ENCODE measurements at regions not wholly inside any gene's neighbourhood (a gene's known extent, or its start where the extent isn't known, plus 50 kb on each side); places are given as distances from the start of the nearest gene placed in this dataset.

DNA sequence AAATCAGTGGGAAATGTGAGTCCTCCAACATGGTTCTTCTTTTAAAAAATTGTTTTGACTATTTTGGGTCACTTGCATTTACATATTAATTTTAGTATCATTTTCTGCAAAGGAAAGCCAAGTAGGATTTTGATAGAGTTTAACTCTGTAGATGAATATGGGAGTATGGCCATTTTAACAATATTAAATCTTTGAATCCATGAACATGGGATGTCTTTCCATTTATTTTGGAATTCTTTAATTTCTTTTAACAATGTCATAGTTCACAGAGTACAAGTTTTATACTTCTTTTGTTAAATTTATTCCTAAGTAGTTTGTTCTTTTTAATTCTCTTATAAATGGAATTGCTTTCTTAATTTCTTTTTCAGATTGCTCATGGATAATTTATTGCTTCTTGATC, 56.5 kb upstream of the ARMC2 start:
- intact Hi-C loops (cut with DNase I) = no loop called here
- H3K36me3 ChIP-seq = no peaks in the 10 kb centered on the region
- H3K9me3 ChIP-seq = no peaks in the 10 kb centered on the region
- no peak overlapping the region for H3K4me3 ChIP-seq
- H3K27me3 ChIP-seq = no peaks in the 10 kb centered on the region
- DNase-seq = no peak
- no peak for ATAC-seq
- H3K27ac ChIP-seq = no peak overlapping the region
- peaks cover 0 to 37% (median 18%) of the 10 kb centered on the region in 4 donors for H3K4me1 ChIP-seq
- TF ChIP-seq, protein P1, sequence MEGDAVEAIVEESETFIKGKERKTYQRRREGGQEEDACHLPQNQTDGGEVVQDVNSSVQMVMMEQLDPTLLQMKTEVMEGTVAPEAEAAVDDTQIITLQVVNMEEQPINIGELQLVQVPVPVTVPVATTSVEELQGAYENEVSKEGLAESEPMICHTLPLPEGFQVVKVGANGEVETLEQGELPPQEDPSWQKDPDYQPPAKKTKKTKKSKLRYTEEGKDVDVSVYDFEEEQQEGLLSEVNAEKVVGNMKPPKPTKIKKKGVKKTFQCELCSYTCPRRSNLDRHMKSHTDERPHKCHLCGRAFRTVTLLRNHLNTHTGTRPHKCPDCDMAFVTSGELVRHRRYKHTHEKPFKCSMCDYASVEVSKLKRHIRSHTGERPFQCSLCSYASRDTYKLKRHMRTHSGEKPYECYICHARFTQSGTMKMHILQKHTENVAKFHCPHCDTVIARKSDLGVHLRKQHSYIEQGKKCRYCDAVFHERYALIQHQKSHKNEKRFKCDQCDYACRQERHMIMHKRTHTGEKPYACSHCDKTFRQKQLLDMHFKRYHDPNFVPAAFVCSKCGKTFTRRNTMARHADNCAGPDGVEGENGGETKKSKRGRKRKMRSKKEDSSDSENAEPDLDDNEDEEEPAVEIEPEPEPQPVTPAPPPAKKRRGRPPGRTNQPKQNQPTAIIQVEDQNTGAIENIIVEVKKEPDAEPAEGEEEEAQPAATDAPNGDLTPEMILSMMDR (IDR thresholded peaks at IDR 0.05) = no peak
- TF ChIP-seq POLR2A (IDR thresholded peaks at IDR 0.05) = no peak

DNA sequence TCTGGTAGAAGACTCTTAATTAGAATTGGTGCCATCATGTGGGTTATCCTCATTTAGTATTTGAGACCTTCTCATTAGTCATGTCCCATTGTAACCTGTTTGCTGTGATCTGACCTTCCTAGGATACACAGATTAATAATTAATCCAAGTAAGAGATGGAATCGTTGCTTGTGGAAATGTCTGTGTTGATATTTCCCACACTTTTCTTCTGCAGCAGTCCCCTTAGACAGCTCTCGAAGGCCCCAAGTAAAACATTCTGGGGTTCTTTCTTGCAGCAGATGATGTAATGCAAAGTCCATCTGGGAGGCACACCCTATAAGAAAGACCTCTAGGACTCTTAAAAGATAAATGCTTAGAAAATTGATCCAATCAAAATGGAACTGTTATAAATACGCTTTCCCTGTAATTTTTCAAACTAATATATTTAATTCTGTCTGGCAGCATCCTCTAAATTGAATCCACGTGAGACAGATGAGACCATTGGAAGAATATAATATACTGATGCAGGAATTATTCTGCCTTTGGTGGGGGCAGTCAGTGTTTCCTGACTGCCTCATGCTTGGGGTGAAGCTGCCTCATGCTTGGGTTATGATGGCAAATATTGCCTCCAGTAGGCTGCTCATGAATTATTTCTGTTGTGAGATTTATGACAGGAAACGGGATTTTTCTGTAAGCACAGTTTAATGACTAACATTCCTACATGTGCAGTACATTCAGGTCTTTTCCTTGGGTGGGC, 54.5 kb upstream of the ARMC2 start:
- ATAC-seq (peak; percentile 70 to 75 (median 74)), DNase-seq (no peak)
- 44% methylated on average over 5 of the region's 5 CpGs for WGBS (ENCODE audit: insufficient coverage, low coverage, low lambda C conversion rate, missing lambda C conversion rate)
- Histone ChIP-seq H3K36me3 (no peaks in the 10 kb centered on the region), H3K4me3 (no peak overlapping the region), H3K27me3 (no peaks in the 10 kb centered on the region), H3K9me3 (no peaks in the 10 kb centered on the region), H3K27ac (peak overlapping the region in 1 of 3 donors; percentile 27), H3K4me1 (peaks cover 0 to 54% (median 27%) of the 10 kb centered on the region in 4 donors)
- intact Hi-C loops (cut with DNase I) = no loop called here
- TF ChIP-seq POLR2A (IDR thresholded peaks at IDR 0.05) = no peak
- TF ChIP-seq, protein P1 (IDR thresholded peaks at IDR 0.05) = no peak

DNA sequence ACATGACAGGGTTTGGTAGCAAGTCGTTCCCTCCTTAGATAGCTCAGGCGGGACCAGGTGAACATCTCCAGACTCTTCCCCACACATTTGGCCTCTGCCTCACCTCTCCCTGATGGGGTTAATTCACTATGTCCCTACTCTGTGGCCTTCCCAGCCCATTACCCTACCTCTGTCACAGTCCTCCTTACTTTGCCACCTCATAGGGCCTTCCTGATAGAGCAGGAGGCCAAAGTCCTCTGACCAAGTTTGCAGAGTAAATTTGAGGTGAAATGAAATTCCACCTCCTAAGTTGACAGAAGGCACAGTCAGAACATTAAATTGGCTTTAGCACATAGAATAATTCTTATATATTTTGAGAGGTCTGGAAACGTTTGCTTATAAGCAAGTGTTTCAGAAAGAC, 53.1 kb upstream of the ARMC2 start:
- DNase-seq (peak in 1 of 3 donors; percentile 60), ATAC-seq (peak; percentile 48 to 76 (median 62))
- no peak for TF ChIP-seq POLR2A (IDR thresholded peaks at IDR 0.05)
- TF ChIP-seq, protein P1 (IDR thresholded peaks at IDR 0.05) = no peak
- no peaks in the 10 kb centered on the region for H3K27me3 ChIP-seq
- peaks cover 0 to 54% (median 27%) of the 10 kb centered on the region in 4 donors for H3K4me1 ChIP-seq
- intact Hi-C loops (cut with DNase I) = no loop called here
- no peak overlapping the region for H3K4me3 ChIP-seq
- H3K9me3 ChIP-seq = no peaks in the 10 kb centered on the region
- H3K27ac ChIP-seq = peak overlapping the region in 2 of 3 donors; percentile 23 to 57
- H3K36me3 ChIP-seq = no peaks in the 10 kb centered on the region
- WGBS (ENCODE audit: insufficient coverage, low coverage, low lambda C conversion rate, missing lambda C conversion rate) = 30% methylated on average over 3 of the region's 3 CpGs

DNA sequence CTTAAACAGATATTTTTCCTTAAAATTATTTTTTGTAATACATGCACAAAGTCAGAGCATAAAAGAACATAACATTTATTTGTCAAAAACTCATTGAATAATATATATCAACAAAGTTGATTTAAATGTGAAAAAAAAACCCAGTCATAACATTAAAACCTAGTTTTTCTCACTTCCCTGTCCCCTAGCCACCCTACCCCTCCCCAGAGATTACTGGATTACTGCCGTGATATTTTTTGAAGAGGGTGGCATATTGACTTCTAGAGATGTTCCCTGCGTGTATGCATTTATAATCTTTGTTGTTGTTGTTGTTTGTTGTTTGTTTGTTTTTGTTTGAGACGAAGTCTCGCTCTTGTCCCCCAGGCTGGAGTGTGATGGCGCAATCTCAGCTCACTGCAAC, 52.4 kb upstream of the ARMC2 start:
- no peak for ATAC-seq
- H3K9me3 ChIP-seq = no peaks in the 10 kb centered on the region
- WGBS (ENCODE audit: insufficient coverage, low coverage, low lambda C conversion rate, missing lambda C conversion rate) = 52% methylated on average over 5 of the region's 5 CpGs
- H3K27me3 ChIP-seq = no peaks in the 10 kb centered on the region
- no peaks in the 10 kb centered on the region for H3K36me3 ChIP-seq
- no peak for DNase-seq
- no peak overlapping the region for H3K4me3 ChIP-seq
- intact Hi-C loops (cut with DNase I) = no loop called here
- no peak for TF ChIP-seq POLR2A (IDR thresholded peaks at IDR 0.05)
- TF ChIP-seq, protein P1 (IDR thresholded peaks at IDR 0.05) = no peak
- H3K27ac ChIP-seq = peak overlapping the region in 2 of 3 donors; percentile 1 to 57
- H3K4me1 ChIP-seq = peaks cover 0 to 54% (median 27%) of the 10 kb centered on the region in 4 donors

All from right lobe of liver (tissue), 6 donors.